ENCODE measurements at regions not wholly inside any gene's neighbourhood (a gene's known extent, or its start where the extent isn't known, plus 50 kb on each side); places are given as distances from the start of the nearest gene placed in this dataset.

- no peak for TF ChIP-seq CTCF (IDR thresholded peaks at IDR 0.05; ENCODE audit: unreplicated experiment)
- H3K36me3 Mint-ChIP-seq (ENCODE audit: insufficient read depth, unreplicated experiment) = peaks cover 5% of the 10 kb centered on the region
- no peaks in the 10 kb centered on the region for H3K27me3 Mint-ChIP-seq (ENCODE audit: insufficient read depth, unreplicated experiment)
- no TSS peak for BruUV-seq (replicated peaks)
- CTCF ChIA-PET = interaction anchor here (1.0 to 1.6 kb wide), 2 partner anchors 367 to 387 kb away, joined by 3 to 6 read pairs; partner anchors contain the start of gene PRICKLE1
- H3K27ac Mint-ChIP-seq (ENCODE audit: low read depth, unreplicated experiment) = no peak overlapping the region
- no peak overlapping the region for H3K4me3 Mint-ChIP-seq (ENCODE audit: unreplicated experiment)
- intact Hi-C loops (cut with micrococcal nuclease) = no loop called here
- no peak for DNase-seq (ENCODE audit: unreplicated experiment)
- peaks cover 17% of the 10 kb centered on the region for H3K9me3 Mint-ChIP-seq (ENCODE audit: unreplicated experiment)
- peaks cover 29% of the 10 kb centered on the region for H3K4me1 Mint-ChIP-seq (ENCODE audit: insufficient read depth, unreplicated experiment)
- POLR2A ChIA-PET = interaction anchor here (0.7 to 1.4 kb wide), 4 partner anchors 10 to 197 kb away, joined by 3 to 4 read pairs (median 4); no protein-coding TSS in a partner anchor
Measured at GRCh38 chr12:42957136-42957535, 367.6 kb upstream of the PRICKLE1 start.

GRCh38 chr12:42953021-42953420, 363.5 kb upstream of the PRICKLE1 start:
- CTCF ChIA-PET = interaction anchor here (0.7 kb wide), 1 partner anchor 47 kb away, joined by 3 read pairs; no protein-coding TSS in a partner anchor
- no TSS peak for BruUV-seq (replicated peaks)
- no peak overlapping the region for H3K4me3 Mint-ChIP-seq (ENCODE audit: unreplicated experiment)
- intact Hi-C loops (cut with micrococcal nuclease) = no loop called here
- H3K9me3 Mint-ChIP-seq (ENCODE audit: unreplicated experiment) = peaks cover 29% of the 10 kb centered on the region
- peaks cover 4% of the 10 kb centered on the region for H3K4me1 Mint-ChIP-seq (ENCODE audit: insufficient read depth, unreplicated experiment)
- no peak for DNase-seq (ENCODE audit: unreplicated experiment)
- POLR2A ChIA-PET = no interaction called here
- H3K27ac Mint-ChIP-seq (ENCODE audit: low read depth, unreplicated experiment) = no peak overlapping the region
- TF ChIP-seq CTCF (IDR thresholded peaks at IDR 0.05; ENCODE audit: unreplicated experiment) = no peak
- peaks cover 5% of the 10 kb centered on the region for H3K36me3 Mint-ChIP-seq (ENCODE audit: insufficient read depth, unreplicated experiment)
- H3K27me3 Mint-ChIP-seq (ENCODE audit: insufficient read depth, unreplicated experiment) = no peaks in the 10 kb centered on the region

GRCh38 chr12:42946871-42947381, 357.4 kb upstream of the PRICKLE1 start:
- Mint-ChIP-seq H3K36me3 (ENCODE audit: insufficient read depth, unreplicated experiment) (peaks cover 6% of the 10 kb centered on the region), H3K9me3 (ENCODE audit: unreplicated experiment) (peaks cover 39% of the 10 kb centered on the region), H3K4me3 (ENCODE audit: unreplicated experiment) (no peak overlapping the region), H3K27me3 (ENCODE audit: insufficient read depth, unreplicated experiment) (no peaks in the 10 kb centered on the region), H3K4me1 (ENCODE audit: insufficient read depth, unreplicated experiment) (peaks cover 16% of the 10 kb centered on the region), H3K27ac (ENCODE audit: low read depth, unreplicated experiment) (peak overlapping the region; percentile 6)
- DNase-seq (ENCODE audit: unreplicated experiment) = no peak
- BruUV-seq (replicated peaks) = no TSS peak
- TF ChIP-seq CTCF (IDR thresholded peaks at IDR 0.05; ENCODE audit: unreplicated experiment) = no peak
- POLR2A ChIA-PET = interaction anchor here (0.6 to 0.9 kb wide), 3 partner anchors 12 to 51 kb away, joined by 3 to 4 read pairs (median 3); no protein-coding TSS in a partner anchor
- intact Hi-C loops (cut with micrococcal nuclease) = no loop called here
- CTCF ChIA-PET = interaction anchor here (0.8 to 3.2 kb wide), 4 partner anchors 12 to 358 kb away, joined by 3 to 9 read pairs (median 3); partner anchors contain the start of gene PRICKLE1

- BruUV-seq (replicated peaks) = no TSS peak
- intact Hi-C loops (cut with micrococcal nuclease) = no loop called here
- no peaks in the 10 kb centered on the region for H3K27me3 Mint-ChIP-seq (ENCODE audit: insufficient read depth, unreplicated experiment)
- H3K9me3 Mint-ChIP-seq (ENCODE audit: unreplicated experiment) = peaks cover 49% of the 10 kb centered on the region
- H3K4me1 Mint-ChIP-seq (ENCODE audit: insufficient read depth, unreplicated experiment) = peaks cover 16% of the 10 kb centered on the region
- no peak for TF ChIP-seq CTCF (IDR thresholded peaks at IDR 0.05; ENCODE audit: unreplicated experiment)
- CTCF ChIA-PET = interaction anchor here (1.0 to 1.1 kb wide), 2 partner anchors 13 to 15 kb away, joined by 3 read pairs; no protein-coding TSS in a partner anchor
- POLR2A ChIA-PET = no interaction called here
- H3K27ac Mint-ChIP-seq (ENCODE audit: low read depth, unreplicated experiment) = no peak overlapping the region
- DNase-seq (ENCODE audit: unreplicated experiment) = no peak
- no peak overlapping the region for H3K4me3 Mint-ChIP-seq (ENCODE audit: unreplicated experiment)
- H3K36me3 Mint-ChIP-seq (ENCODE audit: insufficient read depth, unreplicated experiment) = peaks cover 6% of the 10 kb centered on the region
Measured at GRCh38 chr12:42945927-42946326, 356.4 kb upstream of the PRICKLE1 start.
